Transverse colon (tissue), 4 donors: ENCODE measurements at regions not wholly inside any gene's neighbourhood (a gene's known extent, or its start where the extent isn't known, plus 50 kb on each side); places are given as distances from the start of the nearest gene placed in this dataset.

ENCODE experiments used
- CTCF ChIP-seq, 5 experiments: fragments of 200-600 bp in 3 of 5; fragments of 450-650 bp in 2 of 5; sonication (generic) in 3 of 5; IDR thresholded peaks; 1 replicate in 2 of 5; 2 replicates in 3 of 5; pipeline ENCODE4 v1.5.1; 2016 to 2017; ENCODE audit warnings: antibody characterized with exemption in 5 of 5, inconsistent platforms in 3 of 5, mild to moderate bottlenecking in 2 of 5, moderate library complexity in 1 of 5
- POLR2AphosphoS5 ChIP-seq, 3 donors: sonication (generic); formaldehyde crosslinking; IDR thresholded peaks; one replicate each; pipeline ENCODE4 v1.6.1; 2016; ENCODE audit warnings: antibody characterized with exemption in 3 of 3

- TF ChIP-seq POLR2AphosphoS5 (IDR thresholded peaks at IDR 0.05) (no peak), CTCF (IDR thresholded peaks at IDR 0.05) (no peak)
These were observed 669.9 kb downstream of the BRD1 start for GRCh38 chr22:49157529-49158339.
